Body of pancreas (tissue), 4 donors: ENCODE measurements at regions not wholly inside any gene's neighbourhood (a gene's known extent, or its start where the extent isn't known, plus 50 kb on each side); places are given as distances from the start of the nearest gene placed in this dataset.
A peak's percentile ranks its signal among the peaks of the same experiment; 100 is the strongest.

Experiments used
- ATAC-seq: fragments of 150-250 bp; one replicate; pipeline ENCODE4 v1.9.1; 2016
- DNase-seq, 4 donors: peaks; one replicate each; pipeline ENCODE4 v3.0.0-alpha.2; 2019
- H3K27ac ChIP-seq, 4 donors: fragments of 200-600 bp; sonication (generic); 1 replicate in 3 of 4; 2 replicates in 1 of 4; pipeline versions ENCODE4 v1.5.1 to v1.6.1; 2016 to 2019; ENCODE audit warnings: mild to moderate bottlenecking in 1 of 4, mixed read lengths in 1 of 4, moderate library complexity in 1 of 4
- H3K27me3 ChIP-seq, 2 donors: fragments of 200-600 bp; sonication (generic); one replicate each; pipeline ENCODE4 v1.6.0; 2016; ENCODE audit warnings: mild to moderate bottlenecking in 1 of 2
- H3K36me3 ChIP-seq, 2 donors: fragments of 200-600 bp; sonication (generic); replicated peaks in 1 of 2; 2 replicates each; pipeline ENCODE4 v1.5.1; 2016; ENCODE audit warnings: low read depth in 2 of 2; ENCODE audit not compliant: insufficient read depth in 1 of 2
- H3K4me1 ChIP-seq: fragments of 200-600 bp; sonication (generic); one replicate; pipeline ENCODE4 v1.6.0; 2016
- H3K4me3 ChIP-seq, 2 donors: fragments of 200-600 bp; sonication (generic); 1 replicate in 1 of 2; 2 replicates in 1 of 2; pipeline ENCODE4 v1.5.1; 2016 to 2019
- H3K9me3 ChIP-seq, 3 donors: fragments of 200-600 bp; sonication (generic); 1 replicate in 2 of 3; 2 replicates in 1 of 3; pipeline ENCODE4 v1.5.1; 2016
- POLR2A ChIP-seq, 3 donors: fragments of 450-650 bp; IDR thresholded peaks; one replicate each; pipeline ENCODE4 v1.6.1; 2016; ENCODE audit warnings: antibody characterized with exemption in 3 of 3, mild to moderate bottlenecking in 2 of 3
- WGBS, 2 donors: methylation state at CpG; one replicate each; pipeline ENCODE4 v1.1.5; 2017; 5-methylcytosine and 5-hydroxymethylcytosine counted together
- intact Hi-C: fragments of 100-400 bp; cut with DNase I; formaldehyde crosslinking; loops from one replicate; pipeline ENCODE4 v1.15.1; 2023
- TF ChIP-seq, protein P1 (sequence below), 7 experiments: fragments of 450-650 bp in 4 of 7; fragments of 200-600 bp in 3 of 7; sonication (generic) in 3 of 7; IDR thresholded peaks; one replicate each; pipeline ENCODE4 v1.5.1; 2016 to 2019; ENCODE audit warnings: antibody characterized with exemption in 7 of 7

GRCh38 chr1:229851511-229851910 is 215.5 kb upstream of the GALNT2 start:
- WGBS, 2 donors: 92 to 93% methylated on average over 6 of the region's 6 CpGs
- TF ChIP-seq, protein P1, sequence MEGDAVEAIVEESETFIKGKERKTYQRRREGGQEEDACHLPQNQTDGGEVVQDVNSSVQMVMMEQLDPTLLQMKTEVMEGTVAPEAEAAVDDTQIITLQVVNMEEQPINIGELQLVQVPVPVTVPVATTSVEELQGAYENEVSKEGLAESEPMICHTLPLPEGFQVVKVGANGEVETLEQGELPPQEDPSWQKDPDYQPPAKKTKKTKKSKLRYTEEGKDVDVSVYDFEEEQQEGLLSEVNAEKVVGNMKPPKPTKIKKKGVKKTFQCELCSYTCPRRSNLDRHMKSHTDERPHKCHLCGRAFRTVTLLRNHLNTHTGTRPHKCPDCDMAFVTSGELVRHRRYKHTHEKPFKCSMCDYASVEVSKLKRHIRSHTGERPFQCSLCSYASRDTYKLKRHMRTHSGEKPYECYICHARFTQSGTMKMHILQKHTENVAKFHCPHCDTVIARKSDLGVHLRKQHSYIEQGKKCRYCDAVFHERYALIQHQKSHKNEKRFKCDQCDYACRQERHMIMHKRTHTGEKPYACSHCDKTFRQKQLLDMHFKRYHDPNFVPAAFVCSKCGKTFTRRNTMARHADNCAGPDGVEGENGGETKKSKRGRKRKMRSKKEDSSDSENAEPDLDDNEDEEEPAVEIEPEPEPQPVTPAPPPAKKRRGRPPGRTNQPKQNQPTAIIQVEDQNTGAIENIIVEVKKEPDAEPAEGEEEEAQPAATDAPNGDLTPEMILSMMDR (IDR thresholded peaks at IDR 0.05): no peak
- TF ChIP-seq POLR2A (IDR thresholded peaks at IDR 0.05): no peak
- intact Hi-C loops: no loop called here
- H3K4me1 ChIP-seq: peaks cover 11% of the 10 kb centered on the region
- H3K36me3 ChIP-seq: no peaks in the 10 kb centered on the region
- no peak overlapping the region for H3K4me3 ChIP-seq
- DNase-seq (no peak), ATAC-seq (no peak)
- H3K27me3 ChIP-seq: no peaks in the 10 kb centered on the region
- no peak overlapping the region for H3K27ac ChIP-seq
- H3K9me3 ChIP-seq: no peaks in the 10 kb centered on the region

- Histone ChIP-seq H3K27me3 (no peaks in the 10 kb centered on the region), H3K4me1 (peaks cover 12% of the 10 kb centered on the region), H3K4me3 (no peak overlapping the region), H3K36me3 (no peaks in the 10 kb centered on the region), H3K9me3 (no peaks in the 10 kb centered on the region), H3K27ac (no peak overlapping the region)
- WGBS, 2 donors: 85% methylated on average over 3 of the region's 3 CpGs; no CpG with 5 or more reads in 1 of the 2 donors
- ATAC-seq (no peak), DNase-seq (no peak)
- TF ChIP-seq, protein P1 (IDR thresholded peaks at IDR 0.05): no peak
- no peak for TF ChIP-seq POLR2A (IDR thresholded peaks at IDR 0.05)
- intact Hi-C loops: no loop called here
Observed at GRCh38 chr1:229853751-229854150, 213.3 kb upstream of the GALNT2 start.

DNA sequence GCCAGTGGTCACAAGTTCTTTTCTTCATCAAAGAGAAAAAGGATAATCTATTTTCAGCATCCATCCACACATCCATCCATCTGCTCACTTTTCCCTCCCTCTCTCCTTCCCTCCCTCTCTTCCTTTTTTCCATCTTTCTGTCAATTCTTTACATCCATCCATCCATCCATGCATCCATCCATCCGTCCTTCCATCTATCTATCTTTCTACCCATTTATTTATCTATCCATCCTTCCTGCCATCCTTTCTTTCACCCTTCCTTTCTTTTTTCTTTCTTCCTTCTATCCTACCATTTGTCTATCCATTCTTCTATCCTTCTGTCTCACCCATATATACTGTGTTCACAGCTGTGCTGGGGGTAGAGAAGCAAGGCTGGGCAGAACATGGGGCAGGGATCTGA is 212.4 kb upstream of the GALNT2 start:
- H3K9me3 ChIP-seq: no peaks in the 10 kb centered on the region
- ATAC-seq (no peak), DNase-seq (no peak)
- H3K27me3 ChIP-seq: no peaks in the 10 kb centered on the region
- no peak overlapping the region for H3K27ac ChIP-seq
- intact Hi-C loops: no loop called here
- H3K4me1 ChIP-seq: peaks cover 9% of the 10 kb centered on the region
- no peak for TF ChIP-seq POLR2A (IDR thresholded peaks at IDR 0.05)
- TF ChIP-seq, protein P1 (IDR thresholded peaks at IDR 0.05): no peak
- 93 to 100% methylated on average over 1 of the region's 1 CpG for WGBS, 2 donors
- no peaks in the 10 kb centered on the region for H3K36me3 ChIP-seq
- no peak overlapping the region for H3K4me3 ChIP-seq

GRCh38 chr1:229856009-229856650 is 210.9 kb upstream of the GALNT2 start:
- no peak overlapping the region for H3K4me3 ChIP-seq
- 22 to 43% methylated on average over 5 to 7 of the region's 7 CpGs for WGBS, 2 donors

More at GRCh38 chr1:229856009-229856650, 210.9 kb upstream of the GALNT2 start:
- peak; percentile 68 to 84 (median 78) for DNase-seq
- TF ChIP-seq, protein P1 (IDR thresholded peaks at IDR 0.05): peak in 2 of 7 experiments; percentile 1 to 7
- TF ChIP-seq POLR2A (IDR thresholded peaks at IDR 0.05): no peak
- H3K9me3 ChIP-seq: no peaks in the 10 kb centered on the region
- intact Hi-C loops: no loop called here
- peak; percentile 96 for ATAC-seq
- H3K36me3 ChIP-seq: no peaks in the 10 kb centered on the region
- H3K4me1 ChIP-seq: peaks cover 9% of the 10 kb centered on the region
- H3K27ac ChIP-seq: peak overlapping the region in 3 of 4 donors; percentile 43 to 53 (median 51)
- H3K27me3 ChIP-seq: no peaks in the 10 kb centered on the region
